HCT116 (cell line): ENCODE measurements at regions not wholly inside any gene's neighbourhood (a gene's known extent, or its start where the extent isn't known, plus 50 kb on each side); places are given as distances from the start of the nearest gene placed in this dataset.

Source experiments
- ATAC-seq: fragments of 200-7000 bp; cut with Tn5 transposase; 2 replicates; pipeline ENCODE4 v1.9.1; 2020; ENCODE audit warnings: mild to moderate bottlenecking, moderate library complexity
- BruUV-seq: library from RNA; stranded (reverse); fragments of 400-500 nt; replicated peaks from 2 replicates; lab custom pipeline; 2021; lab: Mats Ljungman, UMichigan
- CTCF ChIA-PET: fragments of 300-600 bp; sonication (Branson Sonifier 250); formaldehyde crosslinking; loops from one replicate; lab custom pipeline; 2021; ENCODE audit warnings: antibody characterized with exemption; lab: Charles Lee
- POLR2A ChIA-PET: fragments of 300-600, 350-600 bp; sonication (Branson Sonifier 250); formaldehyde crosslinking; loops from one replicate; lab custom pipeline; 2021; ENCODE audit warnings: antibody characterized with exemption; lab: Charles Lee
- RAD21 ChIA-PET, 2 experiments: fragments of 300-600 bp; sonication (Branson Sonifier 250); formaldehyde crosslinking; loops; one replicate each; lab custom pipeline; 2023; ENCODE audit warnings: low total read pairs in 2 of 2; ENCODE audit not compliant: uncharacterized antibody in 2 of 2, unreplicated experiment in 2 of 2, low non-redundant PET in 1 of 2; lab: Charles Lee
- DNase-seq: peaks from one replicate; pipeline ENCODE4 v3.0.0-alpha.2; 2010; ENCODE audit warnings: low read depth, low spot score
- H2AFZ ChIP-seq: fragments of 200-600 bp; shearing (Covaris generic), sonication (generic); 2 replicates; pipeline ENCODE4 v1.6.1; 2017; ENCODE audit warnings: low read depth, mixed run types, mixed read lengths, antibody characterized with exemption, low read length; ENCODE audit not compliant: poor library complexity, severe bottlenecking
- H3K27ac ChIP-seq: 2 replicates; pipeline ENCODE4 v1.5.1; 2012; ENCODE audit warnings: low read depth, low read length
- H3K27me3 ChIP-seq: fragments of 200-600 bp; sonication (generic); 2 replicates; pipeline ENCODE4 v1.6.1; 2016; ENCODE audit warnings: mixed run types, low read length, mixed read lengths; ENCODE audit not compliant: insufficient read depth
- H3K36me3 ChIP-seq, 2 experiments: fragments of 200-500 bp in 1 of 2; fragments of 200-600 bp in 1 of 2; sonication (Bioruptor generic) in 1 of 2; sonication (generic) in 1 of 2; 2 replicates each; pipeline versions ENCODE4 v1.5.1 to v1.6.1; 2014 to 2016; ENCODE audit warnings: low read length in 2 of 2, inconsistent platforms in 1 of 2, mixed read lengths in 1 of 2, mixed run types in 1 of 2; ENCODE audit not compliant: insufficient read depth in 2 of 2, control insufficient read depth in 1 of 2
- H3K4me1 ChIP-seq, 2 experiments: fragments of 200-600 bp in 1 of 2; sonication (generic) in 1 of 2; 2 replicates each; pipeline versions ENCODE4 v1.5.1 to v1.6.1; 2012 to 2017; ENCODE audit warnings: low read length in 2 of 2, inconsistent platforms in 1 of 2, mild to moderate bottlenecking in 1 of 2, mixed read lengths in 1 of 2, mixed run types in 1 of 2, moderate library complexity in 1 of 2; ENCODE audit not compliant: insufficient read depth in 2 of 2, control insufficient read depth in 1 of 2
- H3K4me2 ChIP-seq: fragments of 200-600 bp; sonication (generic); 2 replicates; pipeline ENCODE4 v1.6.1; 2017; ENCODE audit warnings: mixed run types, low read length, mixed read lengths
- H3K4me3 ChIP-seq, 2 experiments: fragments of 200-600 bp in 1 of 2; sonication (generic) in 1 of 2; replicated peaks in 1 of 2; 2 replicates each; pipeline ENCODE4 v1.5.1; 2011 to 2016; ENCODE audit warnings: low read length in 2 of 2, control low read depth in 1 of 2, low read depth in 1 of 2, mild to moderate bottlenecking in 1 of 2, mixed read lengths in 1 of 2, mixed run types in 1 of 2
- H3K79me2 ChIP-seq: fragments of 200-600 bp; sonication (generic); 2 replicates; pipeline ENCODE4 v1.6.1; 2017; ENCODE audit warnings: mild to moderate bottlenecking, mixed run types, low read length, moderate library complexity, mixed read lengths; ENCODE audit not compliant: insufficient read depth
- H3K9ac ChIP-seq: fragments of 200-600 bp; sonication (generic); 2 replicates; pipeline ENCODE4 v1.6.1; 2016; ENCODE audit warnings: low read length, mixed read lengths
- H3K9me2 ChIP-seq: fragments of 200-600 bp; sonication (generic), shearing (Covaris generic); 2 replicates; pipeline ENCODE4 v1.6.1; 2017; ENCODE audit warnings: mixed run types, mild to moderate bottlenecking, moderate library complexity; ENCODE audit not compliant: insufficient read depth
- H3K9me3 ChIP-seq, 2 experiments: fragments of 200-500 bp in 1 of 2; fragments of 200-600 bp in 1 of 2; sonication (Bioruptor generic) in 1 of 2; sonication (generic) in 1 of 2; 2 replicates each; pipeline ENCODE4 v1.6.1; 2014 to 2017; ENCODE audit warnings: low read length in 2 of 2, mixed read lengths in 2 of 2, inconsistent platforms in 1 of 2, low read depth in 1 of 2, mild to moderate bottlenecking in 1 of 2, mixed run types in 1 of 2, moderate library complexity in 1 of 2; ENCODE audit not compliant: control insufficient read depth in 1 of 2, insufficient read depth in 1 of 2
- H4K20me1 ChIP-seq: fragments of 200-600 bp; sonication (generic), shearing (Covaris generic); 2 replicates; pipeline ENCODE4 v1.6.1; 2017; ENCODE audit warnings: mixed run types, mild to moderate bottlenecking, moderate library complexity; ENCODE audit not compliant: insufficient read depth
- EGR1 ChIP-seq: IDR thresholded peaks from 2 replicates; pipeline ENCODE4 v1.6.1; 2012; ENCODE audit warnings: low read depth
- EZH2phosphoT487 ChIP-seq: fragments of 200-600 bp; IDR thresholded peaks from 2 replicates; pipeline ENCODE4 v1.6.1; 2018; ENCODE audit warnings: antibody characterized with exemption, borderline replicate concordance
- FOSL1 ChIP-seq: IDR thresholded peaks from 2 replicates; pipeline ENCODE4 v1.6.1; 2012; ENCODE audit warnings: low read depth
- POLR2A ChIP-seq: IDR thresholded peaks from 2 replicates; pipeline ENCODE4 v1.7.0; 2011; ENCODE audit warnings: borderline replicate concordance; ENCODE audit not compliant: insufficient read depth, insufficient read length; ENCODE audit errors: extremely low read depth
- POLR2AphosphoS5 ChIP-seq: IDR thresholded peaks from 2 replicates; pipeline ENCODE4 v1.6.1; 2011; ENCODE audit warnings: mild to moderate bottlenecking, low read depth, low read length, moderate library complexity
- SIN3A ChIP-seq: IDR thresholded peaks from 2 replicates; pipeline ENCODE4 v1.6.1; 2012; ENCODE audit warnings: low read depth
- SP1 ChIP-seq: IDR thresholded peaks from 2 replicates; pipeline ENCODE4 v1.6.1; 2012; ENCODE audit warnings: low read depth
- SRF ChIP-seq: IDR thresholded peaks from 2 replicates; pipeline ENCODE4 v1.6.1; 2012; ENCODE audit warnings: low read depth
- intact Hi-C: fragments of 100-400 bp; cut with micrococcal nuclease; formaldehyde crosslinking; loops from 2 replicates; pipeline ENCODE4 v1.10.0; 2022
- TF ChIP-seq, protein P1 (sequence below), 3 experiments: fragments of 200-600 bp in 1 of 3; sonication (generic) in 1 of 3; IDR thresholded peaks in 2 of 3; conservative IDR thresholded peaks in 1 of 3; 2 replicates each; pipeline ENCODE4 v1.5.1; 2012 to 2017; ENCODE audit warnings: low read depth in 2 of 3, low read length in 2 of 3, antibody characterized with exemption in 1 of 3, borderline replicate concordance in 1 of 3, control low read depth in 1 of 3, mild to moderate bottlenecking in 1 of 3, mixed read lengths in 1 of 3, mixed run types in 1 of 3, moderate library complexity in 1 of 3; ENCODE audit not compliant: insufficient read depth in 1 of 3
- TF ChIP-seq, protein P2 (sequence below): IDR thresholded peaks from 2 replicates; pipeline ENCODE4 v1.6.1; 2012
- TF ChIP-seq, protein P3 (sequence below): IDR thresholded peaks from 2 replicates; pipeline ENCODE4 v1.6.1; 2012; ENCODE audit warnings: low read depth
- TF ChIP-seq, protein P4 (sequence below): IDR thresholded peaks from 2 replicates; pipeline ENCODE4 v1.6.1; 2011; ENCODE audit warnings: mild to moderate bottlenecking, low read length, moderate library complexity; ENCODE audit not compliant: insufficient replicate concordance; ENCODE audit errors: extremely low read depth

DNA sequence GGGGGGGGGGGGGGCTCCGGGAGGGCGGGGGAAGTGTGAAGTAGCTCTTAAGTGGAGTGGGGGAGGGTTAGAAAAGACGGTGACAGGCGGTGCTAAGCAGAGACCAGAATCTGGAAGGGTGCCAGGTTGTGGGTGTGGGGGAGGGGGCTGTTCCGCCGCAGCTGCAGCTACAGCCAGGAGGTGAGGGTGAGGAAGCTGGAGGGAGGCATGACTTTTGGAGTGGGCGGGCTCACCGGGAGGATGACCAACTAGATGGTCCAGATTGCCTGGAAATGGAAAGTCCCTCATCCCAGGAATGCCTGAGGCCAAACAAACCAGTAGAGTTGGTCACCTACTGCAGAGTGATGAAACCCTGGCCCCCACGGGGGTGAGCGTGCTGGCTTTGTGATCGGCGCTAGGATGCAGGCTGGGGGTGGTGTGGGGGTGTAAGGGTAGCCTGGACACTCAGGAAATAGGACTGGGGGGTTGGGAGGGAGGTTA lies 158.1 kb upstream of the SHB start:
- no peak for DNase-seq
- RAD21 ChIA-PET = no interaction called here
- ATAC-seq = peak; percentile 85
- no TSS peak for BruUV-seq
- POLR2A ChIA-PET = no interaction called here
- intact Hi-C loops = no loop called here
- Histone ChIP-seq H4K20me1 (no peaks in the 10 kb centered on the region), H3K9me2 (no peaks in the 10 kb centered on the region), H3K27me3 (no peaks in the 10 kb centered on the region), H3K4me2 (peak overlapping the region; percentile 39), H3K27ac (no peak overlapping the region), H3K9me3 (no peaks in the 10 kb centered on the region), H3K4me1 (peaks cover 3 to 16% of the 10 kb centered on the region in 2 experiments; a peak in 3 of 4 replicates), H2AFZ (no peak overlapping the region), H3K79me2 (no peaks in the 10 kb centered on the region), H3K9ac (no peak overlapping the region), H3K4me3 (no peak overlapping the region), H3K36me3 (no peaks in the 10 kb centered on the region)
- TF ChIP-seq POLR2AphosphoS5 (no peak), SIN3A (no peak), FOSL1 (no peak), SRF (no peak), POLR2A (no peak), EZH2phosphoT487 (no peak), SP1 (0 out of 2 replicates have a peak, but pooled peaks have one; percentile 12), EGR1 (peak; percentile 50)
- TF ChIP-seq, protein P1, sequence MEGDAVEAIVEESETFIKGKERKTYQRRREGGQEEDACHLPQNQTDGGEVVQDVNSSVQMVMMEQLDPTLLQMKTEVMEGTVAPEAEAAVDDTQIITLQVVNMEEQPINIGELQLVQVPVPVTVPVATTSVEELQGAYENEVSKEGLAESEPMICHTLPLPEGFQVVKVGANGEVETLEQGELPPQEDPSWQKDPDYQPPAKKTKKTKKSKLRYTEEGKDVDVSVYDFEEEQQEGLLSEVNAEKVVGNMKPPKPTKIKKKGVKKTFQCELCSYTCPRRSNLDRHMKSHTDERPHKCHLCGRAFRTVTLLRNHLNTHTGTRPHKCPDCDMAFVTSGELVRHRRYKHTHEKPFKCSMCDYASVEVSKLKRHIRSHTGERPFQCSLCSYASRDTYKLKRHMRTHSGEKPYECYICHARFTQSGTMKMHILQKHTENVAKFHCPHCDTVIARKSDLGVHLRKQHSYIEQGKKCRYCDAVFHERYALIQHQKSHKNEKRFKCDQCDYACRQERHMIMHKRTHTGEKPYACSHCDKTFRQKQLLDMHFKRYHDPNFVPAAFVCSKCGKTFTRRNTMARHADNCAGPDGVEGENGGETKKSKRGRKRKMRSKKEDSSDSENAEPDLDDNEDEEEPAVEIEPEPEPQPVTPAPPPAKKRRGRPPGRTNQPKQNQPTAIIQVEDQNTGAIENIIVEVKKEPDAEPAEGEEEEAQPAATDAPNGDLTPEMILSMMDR (IDR thresholded peaks at IDR 0.05 in 2 of 3, conservative IDR thresholded peaks at IDR 0.05 in 1 of 3; ENCODE audit: borderline replicate concordance in 1 of 3, insufficient read depth in 1 of 3, low read depth in 2 of 3, low read length in 2 of 3) = no peak
- TF ChIP-seq, protein P2, sequence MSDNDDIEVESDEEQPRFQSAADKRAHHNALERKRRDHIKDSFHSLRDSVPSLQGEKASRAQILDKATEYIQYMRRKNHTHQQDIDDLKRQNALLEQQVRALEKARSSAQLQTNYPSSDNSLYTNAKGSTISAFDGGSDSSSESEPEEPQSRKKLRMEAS = no peak
- TF ChIP-seq, protein P3, sequence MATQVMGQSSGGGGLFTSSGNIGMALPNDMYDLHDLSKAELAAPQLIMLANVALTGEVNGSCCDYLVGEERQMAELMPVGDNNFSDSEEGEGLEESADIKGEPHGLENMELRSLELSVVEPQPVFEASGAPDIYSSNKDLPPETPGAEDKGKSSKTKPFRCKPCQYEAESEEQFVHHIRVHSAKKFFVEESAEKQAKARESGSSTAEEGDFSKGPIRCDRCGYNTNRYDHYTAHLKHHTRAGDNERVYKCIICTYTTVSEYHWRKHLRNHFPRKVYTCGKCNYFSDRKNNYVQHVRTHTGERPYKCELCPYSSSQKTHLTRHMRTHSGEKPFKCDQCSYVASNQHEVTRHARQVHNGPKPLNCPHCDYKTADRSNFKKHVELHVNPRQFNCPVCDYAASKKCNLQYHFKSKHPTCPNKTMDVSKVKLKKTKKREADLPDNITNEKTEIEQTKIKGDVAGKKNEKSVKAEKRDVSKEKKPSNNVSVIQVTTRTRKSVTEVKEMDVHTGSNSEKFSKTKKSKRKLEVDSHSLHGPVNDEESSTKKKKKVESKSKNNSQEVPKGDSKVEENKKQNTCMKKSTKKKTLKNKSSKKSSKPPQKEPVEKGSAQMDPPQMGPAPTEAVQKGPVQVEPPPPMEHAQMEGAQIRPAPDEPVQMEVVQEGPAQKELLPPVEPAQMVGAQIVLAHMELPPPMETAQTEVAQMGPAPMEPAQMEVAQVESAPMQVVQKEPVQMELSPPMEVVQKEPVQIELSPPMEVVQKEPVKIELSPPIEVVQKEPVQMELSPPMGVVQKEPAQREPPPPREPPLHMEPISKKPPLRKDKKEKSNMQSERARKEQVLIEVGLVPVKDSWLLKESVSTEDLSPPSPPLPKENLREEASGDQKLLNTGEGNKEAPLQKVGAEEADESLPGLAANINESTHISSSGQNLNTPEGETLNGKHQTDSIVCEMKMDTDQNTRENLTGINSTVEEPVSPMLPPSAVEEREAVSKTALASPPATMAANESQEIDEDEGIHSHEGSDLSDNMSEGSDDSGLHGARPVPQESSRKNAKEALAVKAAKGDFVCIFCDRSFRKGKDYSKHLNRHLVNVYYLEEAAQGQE = no peak
- TF ChIP-seq, protein P4, sequence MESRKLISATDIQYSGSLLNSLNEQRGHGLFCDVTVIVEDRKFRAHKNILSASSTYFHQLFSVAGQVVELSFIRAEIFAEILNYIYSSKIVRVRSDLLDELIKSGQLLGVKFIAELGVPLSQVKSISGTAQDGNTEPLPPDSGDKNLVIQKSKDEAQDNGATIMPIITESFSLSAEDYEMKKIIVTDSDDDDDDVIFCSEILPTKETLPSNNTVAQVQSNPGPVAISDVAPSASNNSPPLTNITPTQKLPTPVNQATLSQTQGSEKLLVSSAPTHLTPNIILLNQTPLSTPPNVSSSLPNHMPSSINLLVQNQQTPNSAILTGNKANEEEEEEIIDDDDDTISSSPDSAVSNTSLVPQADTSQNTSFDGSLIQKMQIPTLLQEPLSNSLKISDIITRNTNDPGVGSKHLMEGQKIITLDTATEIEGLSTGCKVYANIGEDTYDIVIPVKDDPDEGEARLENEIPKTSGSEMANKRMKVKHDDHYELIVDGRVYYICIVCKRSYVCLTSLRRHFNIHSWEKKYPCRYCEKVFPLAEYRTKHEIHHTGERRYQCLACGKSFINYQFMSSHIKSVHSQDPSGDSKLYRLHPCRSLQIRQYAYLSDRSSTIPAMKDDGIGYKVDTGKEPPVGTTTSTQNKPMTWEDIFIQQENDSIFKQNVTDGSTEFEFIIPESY = no peak
- CTCF ChIA-PET = no interaction called here
